ENCODE measurements at regions not wholly inside any gene's neighbourhood (a gene's known extent, or its start where the extent isn't known, plus 50 kb on each side); places are given as distances from the start of the nearest gene placed in this dataset.
"Not testable (repeated sequence)": the region's sequence is repeated elsewhere in the genome, so short reads cannot be mapped to it uniquely, and the experiment has no call there.

DNA sequence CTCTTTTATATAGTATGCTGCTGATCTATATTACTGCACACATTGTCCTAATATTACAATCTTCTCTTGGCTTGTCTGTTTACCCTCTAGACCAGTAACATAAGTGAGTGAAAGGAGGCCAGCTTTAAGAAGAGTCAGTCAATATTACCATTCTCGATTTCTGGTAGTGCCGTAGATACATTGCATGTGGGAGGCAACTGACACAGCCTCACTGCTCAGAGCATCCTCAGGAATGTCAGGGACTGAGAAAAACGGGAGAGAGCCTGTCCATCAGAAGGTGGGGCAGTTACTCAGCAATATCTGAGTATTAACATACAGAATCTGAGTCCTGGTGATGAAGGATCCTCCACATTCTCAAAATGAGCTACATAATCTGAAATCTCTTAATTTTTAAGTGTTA is 259.9 kb downstream of the GJA1 start:
- peak; percentile 48 for DNase-seq

DNA sequence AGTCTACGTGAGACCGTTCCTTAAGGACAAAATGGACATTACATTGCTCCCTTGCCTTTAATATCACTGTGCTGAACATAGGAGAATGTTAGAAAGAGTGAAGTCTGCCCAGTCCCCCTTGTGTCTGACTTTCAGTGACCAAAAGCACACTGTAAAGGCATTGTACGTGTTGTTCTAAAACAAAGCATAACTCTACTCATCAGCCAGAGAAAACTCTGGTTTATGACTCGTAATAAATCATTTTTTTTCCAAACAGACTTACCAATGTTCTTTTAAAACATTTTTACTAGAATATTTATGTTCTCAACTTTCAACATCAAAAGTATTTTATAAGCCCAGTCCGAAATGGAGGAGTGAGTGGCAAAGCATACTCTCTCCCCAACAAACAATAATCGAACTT is 262.5 kb downstream of the GJA1 start:
- DNase-seq = peak; percentile 65

DNA sequence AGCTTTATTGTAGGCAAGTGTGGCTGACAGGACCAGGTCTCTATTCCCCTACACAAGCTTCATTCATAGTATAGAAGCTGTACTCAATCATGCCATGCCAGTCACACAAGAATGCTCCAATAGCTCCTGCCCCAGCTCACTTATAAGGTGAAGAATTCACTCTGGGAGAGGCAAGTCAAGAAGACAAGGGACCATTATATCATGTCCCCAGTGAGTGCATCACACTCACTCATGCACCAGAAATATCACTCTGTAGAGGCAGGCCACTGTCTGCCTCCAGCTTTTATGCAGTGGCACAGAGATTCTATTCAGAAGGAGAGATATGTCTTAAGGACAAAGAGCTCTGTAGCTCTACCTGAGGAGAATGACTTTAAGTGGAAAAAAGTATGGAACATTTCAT is 263.2 kb downstream of the GJA1 start:
- no peak for DNase-seq

DNA sequence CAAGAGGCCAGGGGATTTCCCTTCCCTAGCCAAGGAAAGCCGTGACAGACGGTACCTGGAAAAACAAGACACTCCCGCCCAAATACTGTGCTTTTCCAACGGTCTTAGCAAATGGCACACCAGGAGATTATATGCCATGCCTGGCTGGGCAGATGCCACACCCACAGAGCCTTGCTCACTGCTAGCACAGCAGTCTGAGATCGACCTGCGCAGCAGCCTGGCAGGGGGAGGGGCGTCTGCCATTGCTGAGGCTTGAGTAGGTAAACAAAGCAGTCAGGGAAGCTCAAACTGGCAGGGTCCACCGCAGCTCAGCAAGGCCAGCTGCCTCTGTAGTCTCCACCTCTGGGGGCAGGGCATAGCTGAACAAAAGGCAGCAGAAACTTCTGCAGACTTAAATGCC is 267.7 kb downstream of the GJA1 start:
- DNase-seq = not testable (repeated sequence)

DNA sequence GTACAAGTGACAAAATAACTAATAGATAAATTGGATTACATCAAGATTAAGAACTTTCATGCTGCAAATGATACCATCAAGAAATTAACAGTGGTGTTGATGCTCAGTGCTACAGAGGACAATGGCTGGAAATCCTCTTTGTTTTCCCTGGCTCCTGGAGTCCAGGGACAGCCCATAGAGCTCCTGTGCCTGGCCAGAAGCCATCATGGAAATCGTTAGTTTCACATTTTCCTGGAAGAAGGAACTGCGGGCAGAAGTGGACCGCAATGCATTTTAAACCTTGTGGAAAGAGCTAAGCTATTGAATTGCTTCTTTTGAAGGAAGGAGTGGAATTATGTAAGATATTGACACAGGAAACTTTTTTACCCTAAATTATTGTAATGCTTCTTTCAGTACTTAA is 276.0 kb downstream of the GJA1 start:
- no peak for DNase-seq

DNA sequence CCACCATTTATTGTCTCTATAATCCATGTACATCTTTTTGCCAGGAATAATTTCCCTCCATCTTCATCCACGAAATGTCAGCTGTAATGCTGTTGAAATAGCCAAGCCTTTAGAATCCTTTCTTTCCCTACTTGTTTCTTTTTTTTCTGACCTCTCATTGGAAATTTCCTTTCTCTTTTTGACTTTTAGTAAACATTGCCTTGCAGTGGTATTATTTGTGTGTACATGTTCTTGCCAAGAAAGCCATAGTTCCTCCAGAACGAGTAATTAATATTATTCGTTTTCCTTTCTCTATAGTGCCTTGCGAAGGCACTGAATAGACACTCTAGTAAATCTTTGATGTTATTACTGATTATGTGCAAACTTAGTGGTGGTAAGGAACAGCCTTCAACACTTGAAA is 282.2 kb downstream of the GJA1 start:
- DNase-seq = no peak

DNA sequence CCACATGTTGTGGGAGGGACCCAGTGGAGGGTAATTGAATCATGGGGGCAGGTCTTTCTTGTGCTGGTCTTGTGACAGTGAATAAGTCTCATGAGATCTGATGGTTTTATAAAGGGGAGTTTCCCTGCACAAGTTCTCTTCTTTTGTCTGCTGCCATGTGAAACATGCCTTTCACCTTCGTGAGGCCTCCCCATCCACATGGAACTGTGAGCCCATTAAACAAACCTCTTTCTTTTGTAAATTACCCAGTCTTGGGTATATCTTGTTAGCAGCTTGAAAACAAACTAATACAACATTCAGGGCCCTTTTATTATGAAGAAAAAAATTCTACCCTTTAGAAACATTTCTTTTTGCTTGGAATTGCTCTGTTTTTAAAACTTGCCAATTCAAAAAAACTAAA is 285.4 kb downstream of the GJA1 start:
- DNase-seq = not testable (repeated sequence)

DNA sequence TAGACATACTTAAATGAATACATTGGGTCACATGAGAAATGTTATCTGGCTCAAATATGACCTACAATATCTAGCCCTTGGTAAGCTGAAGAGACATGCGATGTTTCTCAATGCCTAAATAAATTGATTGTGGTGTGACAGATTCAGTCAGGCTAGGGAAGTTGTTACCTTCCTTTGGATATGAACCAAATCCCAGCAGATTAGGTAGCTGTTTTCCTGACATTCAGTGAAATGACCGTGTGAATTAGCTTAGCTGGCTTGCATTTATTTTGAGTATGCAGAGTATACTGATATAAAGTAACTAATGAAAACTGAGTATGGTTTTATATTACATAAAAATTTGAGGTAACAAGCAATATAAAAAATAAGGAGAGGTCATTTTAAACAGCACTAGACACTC is 288.2 kb downstream of the GJA1 start:
- no peak for DNase-seq

DNA sequence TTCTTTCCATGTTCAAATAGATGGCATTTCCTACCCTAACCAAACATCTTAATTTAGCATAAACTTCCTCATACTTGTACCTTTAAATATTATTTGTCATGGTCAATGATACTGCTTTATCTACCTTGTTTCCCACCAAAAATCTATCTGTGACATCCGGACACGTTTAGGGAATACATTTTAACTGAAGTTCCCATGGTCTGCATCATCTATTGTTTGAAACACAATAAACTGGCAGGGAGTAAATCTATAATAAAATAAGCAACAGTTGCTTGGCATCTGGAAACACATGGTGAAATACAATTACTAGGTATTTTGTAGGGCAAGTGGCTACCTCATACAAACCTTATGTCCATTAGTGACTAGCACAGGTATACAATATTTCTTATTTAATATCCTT is 289.1 kb downstream of the GJA1 start:
- DNase-seq = no peak

DNA sequence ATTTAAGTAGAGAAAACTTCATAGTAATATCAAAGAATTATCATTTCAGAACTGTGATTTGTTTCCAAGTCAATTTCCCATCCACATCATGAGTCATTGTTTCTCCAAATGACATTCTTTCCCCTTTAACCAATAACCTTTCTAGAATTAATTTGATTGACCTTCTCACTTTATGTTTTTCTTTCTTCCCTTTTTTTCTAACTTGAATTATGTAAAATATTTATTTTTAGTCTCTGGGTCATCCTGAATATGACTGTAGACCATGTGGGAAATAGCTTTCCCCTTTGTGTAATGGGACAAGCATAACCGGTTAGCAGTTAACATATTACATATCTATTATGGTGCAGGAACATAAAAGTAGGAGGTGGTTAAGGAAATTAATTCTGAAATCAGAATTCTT is 291.1 kb downstream of the GJA1 start:
- peak; percentile 79 for DNase-seq

DNA sequence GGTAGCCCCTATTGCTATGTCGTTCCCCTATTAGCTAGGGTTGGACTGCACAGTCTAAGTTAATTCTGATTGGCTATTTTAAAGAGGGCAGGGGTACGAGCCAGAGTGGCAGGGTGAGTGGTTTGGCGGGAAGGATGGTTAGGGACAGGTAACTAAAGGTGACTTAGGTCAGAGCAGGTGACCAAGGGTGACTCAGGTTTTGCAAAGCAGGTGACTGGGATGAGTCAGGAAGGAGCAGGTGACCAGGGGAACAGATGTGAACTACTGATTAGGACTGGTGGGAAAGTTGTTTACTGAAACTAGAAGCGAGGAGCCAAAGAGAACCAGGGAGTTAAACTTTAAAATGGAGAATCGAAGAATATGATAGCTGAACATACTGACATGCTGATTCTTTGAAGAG is 295.2 kb downstream of the GJA1 start:
- DNase-seq = no peak

DNA sequence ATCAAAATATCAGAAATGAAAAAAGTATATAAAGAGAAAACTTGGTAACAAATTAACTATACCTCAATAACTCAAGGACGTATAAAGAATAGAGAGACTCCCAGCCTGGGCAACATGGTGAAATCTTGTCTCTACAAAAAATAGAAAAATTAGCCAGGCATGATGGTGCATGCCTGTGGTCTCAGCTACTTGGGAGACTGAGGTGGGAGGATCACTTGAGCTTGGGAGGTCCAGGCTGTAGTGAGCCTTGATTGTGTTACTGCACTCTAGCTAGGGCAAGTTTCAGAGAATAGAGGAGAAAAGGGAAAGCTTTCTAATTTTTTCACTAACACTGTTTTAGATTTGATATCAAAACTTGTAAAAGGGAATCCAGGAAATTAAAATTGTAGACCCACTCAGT is 295.9 kb downstream of the GJA1 start:
- no peak for DNase-seq

DNA sequence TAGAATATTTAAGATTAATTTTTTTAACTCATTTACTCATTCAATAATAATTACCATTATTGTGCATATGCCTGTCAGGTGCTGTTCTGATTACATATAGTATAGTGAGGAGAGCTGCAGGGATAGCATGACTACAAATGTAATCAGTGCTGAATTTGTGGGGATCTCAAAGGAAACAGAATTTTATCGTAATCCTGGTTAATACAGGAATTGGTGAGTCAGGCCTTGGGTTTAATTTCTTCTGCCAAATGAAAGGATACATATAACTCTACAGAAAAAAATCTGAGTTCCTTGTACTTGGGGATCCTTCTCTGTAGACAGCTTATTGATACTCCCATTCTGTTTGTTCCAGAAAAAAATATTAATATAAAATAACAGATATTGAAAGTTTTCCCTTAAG is 297.2 kb downstream of the GJA1 start:
- DNase-seq = no peak

DNA sequence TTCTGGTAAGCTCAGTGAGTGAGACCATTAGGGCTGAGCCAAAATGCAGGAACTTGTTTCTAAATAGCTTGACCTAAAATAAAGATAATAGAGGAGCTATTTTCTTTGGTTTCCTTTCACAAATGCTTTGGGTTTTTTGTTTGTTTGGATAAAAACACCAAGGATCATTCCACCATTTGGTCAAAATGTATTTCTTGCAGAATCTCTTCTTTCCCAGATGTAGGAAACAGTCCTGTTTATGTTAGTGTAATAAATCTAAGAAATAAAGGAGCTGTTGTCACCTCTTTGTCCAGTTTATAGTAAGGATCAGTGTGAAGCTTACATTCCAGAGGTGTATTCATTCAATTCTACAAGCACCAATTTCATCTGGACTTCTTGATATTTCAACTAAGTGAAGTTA is 297.8 kb downstream of the GJA1 start:
- peak; percentile 27 for DNase-seq

DNA sequence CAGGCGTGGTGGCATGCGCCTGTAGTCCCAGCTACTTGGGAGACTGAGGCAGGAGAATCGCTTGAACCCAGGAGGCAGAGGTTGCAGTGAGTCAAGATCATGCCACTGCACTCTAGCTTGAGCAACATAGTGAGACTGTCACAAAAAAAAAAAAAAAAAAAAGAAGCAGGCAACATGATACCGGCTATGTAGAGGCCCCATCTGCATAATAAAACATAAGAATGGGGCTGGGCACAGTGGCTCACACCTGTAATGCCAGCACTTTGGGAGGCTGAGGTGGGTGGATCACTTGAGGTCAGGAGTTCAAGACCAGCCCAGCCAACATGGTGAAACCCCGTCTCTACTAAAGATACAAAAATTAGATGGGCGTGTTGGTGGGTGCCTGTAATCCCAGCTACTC is 304.7 kb downstream of the GJA1 start:
- DNase-seq = not testable (repeated sequence)

DNA sequence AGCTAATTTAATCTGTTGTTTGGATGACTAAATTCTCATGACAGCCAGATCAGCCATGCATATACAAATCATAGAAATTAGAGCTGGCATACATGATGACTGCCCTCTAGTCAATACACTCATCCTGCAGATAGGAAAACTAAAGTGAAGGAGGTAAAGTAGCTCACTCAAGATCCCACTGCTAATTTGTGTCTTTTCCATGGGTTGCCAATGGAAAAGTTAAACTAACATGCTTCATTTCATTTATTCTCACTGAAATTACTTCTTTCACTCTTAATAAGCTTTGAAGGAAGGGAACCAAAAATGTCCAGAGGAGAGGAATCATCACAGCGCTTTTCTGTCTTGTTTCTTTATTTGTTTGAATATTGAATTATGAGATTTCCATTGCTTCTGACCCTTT is 308.2 kb downstream of the GJA1 start:
- no peak for DNase-seq

DNA sequence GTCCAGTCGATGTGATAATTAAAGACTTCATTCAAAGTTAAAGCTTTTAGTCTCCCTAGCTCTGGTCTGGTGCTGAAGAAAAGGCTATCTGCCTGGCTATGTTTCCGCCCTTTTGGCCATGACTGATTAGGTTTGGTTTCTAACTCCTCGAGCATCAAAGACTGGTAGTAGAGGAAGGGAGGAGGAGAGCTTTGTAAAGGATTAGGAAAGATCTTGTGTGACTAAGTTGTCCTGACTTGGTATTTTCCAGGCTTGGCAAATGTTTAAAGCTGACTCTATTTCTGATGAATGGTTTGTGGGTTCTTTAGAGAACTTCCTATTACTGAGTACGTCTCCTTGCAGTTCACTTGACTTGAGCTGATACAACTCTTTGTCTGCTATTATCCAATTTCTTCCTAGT is 312.9 kb downstream of the GJA1 start:
- peak; percentile 19 for DNase-seq

DNA sequence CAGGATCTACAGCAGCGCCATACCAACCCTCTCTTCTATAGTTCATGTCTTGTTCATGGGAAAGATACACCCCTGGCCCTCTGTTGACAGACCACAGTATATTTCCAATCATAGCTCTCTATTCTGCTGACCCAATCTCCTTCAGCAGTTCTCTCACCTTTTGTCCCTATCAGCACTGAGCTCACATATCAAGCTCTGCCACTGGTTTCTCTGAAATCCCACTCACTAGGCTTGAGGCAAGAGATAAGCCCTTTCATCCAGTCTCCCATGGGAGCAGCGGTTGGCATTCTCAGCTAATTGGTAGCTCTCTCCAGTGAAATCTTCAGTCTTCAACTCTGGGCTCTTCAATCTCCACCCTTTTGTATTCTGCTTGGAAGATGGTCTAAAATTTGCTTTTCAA is 313.4 kb downstream of the GJA1 start:
- no peak for DNase-seq

DNA sequence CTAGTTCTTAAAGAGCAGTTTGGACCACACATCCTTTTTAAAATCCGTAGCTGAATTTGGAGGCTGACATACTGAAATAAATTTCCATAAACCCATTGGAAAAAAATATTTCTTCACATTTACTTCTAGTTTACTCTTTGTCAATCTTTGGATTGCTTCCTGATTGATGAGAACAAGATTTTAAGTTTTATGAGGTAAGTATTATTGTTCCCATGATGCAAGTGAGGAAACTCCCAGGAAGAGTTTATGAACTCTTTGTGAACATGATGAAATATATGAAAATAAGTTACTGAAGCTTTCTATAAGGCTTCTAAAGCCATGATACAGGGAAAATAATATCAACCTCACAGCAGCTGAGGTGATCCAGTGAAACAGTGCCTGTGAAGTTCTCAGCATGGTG is 320.0 kb downstream of the GJA1 start:
- no peak for DNase-seq

DNA sequence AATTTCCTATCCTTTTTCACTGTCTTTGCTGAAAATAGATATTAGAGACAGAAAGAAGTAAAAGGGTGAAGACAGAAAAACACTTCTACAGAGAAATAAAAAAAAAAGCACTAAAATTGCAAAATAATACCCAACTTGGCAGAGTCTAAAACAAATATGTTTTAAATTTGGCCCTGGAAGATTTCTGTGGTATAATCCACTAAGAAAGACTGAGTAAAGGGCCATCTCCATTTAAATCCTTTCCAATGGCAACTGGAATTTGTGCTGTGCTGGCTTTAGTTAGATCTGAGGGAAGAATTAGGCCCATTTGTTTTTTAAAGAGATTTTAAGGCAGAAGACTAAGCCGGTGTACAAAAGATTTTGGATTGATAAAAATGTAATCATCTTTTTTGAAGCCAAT is 321.2 kb downstream of the GJA1 start:
- no peak for DNase-seq

DNA sequence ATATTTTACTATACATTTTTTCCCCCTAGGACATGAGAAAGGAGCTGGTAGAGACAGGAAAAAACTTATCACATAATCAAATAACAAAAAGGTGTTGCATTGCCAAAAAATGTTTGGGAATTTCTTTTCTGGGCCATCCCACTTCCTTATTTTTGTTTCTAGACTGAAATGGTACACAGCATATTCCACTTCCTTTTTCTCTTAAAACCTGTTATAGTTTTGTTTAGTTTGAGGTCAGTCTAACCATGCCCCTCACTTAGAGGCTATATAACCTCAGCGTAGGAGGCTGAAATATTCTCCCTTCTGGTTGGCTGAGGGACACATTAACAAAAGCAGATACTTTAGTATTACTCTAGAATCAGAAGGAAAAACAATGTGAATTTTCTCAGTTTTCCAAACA is 323.9 kb downstream of the GJA1 start:
- no peak for DNase-seq

DNA sequence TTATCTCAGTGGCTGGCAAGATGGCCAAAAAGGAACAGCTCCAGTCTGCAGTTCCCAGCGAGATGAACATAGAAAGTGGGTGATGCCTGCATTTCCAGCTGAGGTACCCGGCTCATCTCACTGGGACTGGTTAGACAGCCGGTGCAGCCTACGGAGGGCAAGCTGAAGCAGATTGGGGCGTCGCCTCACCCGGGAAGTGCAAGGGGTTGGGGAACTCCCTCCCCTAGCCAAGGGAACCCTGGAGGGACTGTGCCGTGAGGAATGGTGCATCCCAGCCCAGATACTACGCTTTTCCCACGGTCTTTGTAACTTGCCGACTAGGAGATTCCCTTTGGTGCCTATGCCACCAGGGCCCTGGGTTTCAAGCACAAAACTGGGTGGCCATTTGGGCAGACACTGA is 324.7 kb downstream of the GJA1 start:
- DNase-seq = no peak

DNA sequence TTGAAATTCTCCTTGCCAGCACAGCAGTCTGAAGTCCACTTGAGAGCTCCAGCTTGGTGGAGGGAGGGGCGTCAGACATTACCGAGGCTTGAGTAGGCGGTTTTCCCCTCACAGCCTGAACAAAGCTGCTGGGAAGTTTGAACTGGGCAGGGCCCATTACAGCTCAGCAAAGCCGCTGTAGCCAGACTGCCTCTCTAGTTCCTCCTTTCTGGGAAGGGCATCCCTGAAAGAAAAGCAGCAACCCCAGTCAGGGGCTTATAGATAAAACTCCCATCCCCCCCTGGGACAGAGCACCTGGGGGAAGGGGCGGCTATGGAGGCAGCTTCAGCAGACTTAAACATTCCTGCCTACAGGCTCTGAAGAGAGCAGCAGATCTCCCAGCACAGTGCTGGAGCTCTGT is 325.3 kb downstream of the GJA1 start:
- DNase-seq = no peak

DNA sequence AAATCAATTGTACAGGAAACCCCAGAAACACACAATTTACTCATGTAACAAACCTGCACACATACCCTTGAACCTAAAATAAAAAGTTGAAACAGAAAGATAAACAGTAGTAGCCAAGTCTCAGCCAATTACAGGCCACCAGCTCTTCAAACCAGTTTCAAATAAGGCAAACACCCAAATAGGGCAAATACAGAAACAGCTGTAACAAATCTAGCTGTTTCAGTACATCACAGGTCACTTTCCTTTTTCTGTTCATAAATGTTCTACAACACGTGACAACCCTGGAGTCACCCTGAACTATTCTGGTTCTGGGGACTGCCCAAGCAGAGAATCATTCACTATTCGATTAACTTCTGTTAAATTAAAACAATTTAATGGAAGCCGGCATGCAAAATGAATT is 329.0 kb downstream of the GJA1 start:
- DNase-seq = no peak

DNA sequence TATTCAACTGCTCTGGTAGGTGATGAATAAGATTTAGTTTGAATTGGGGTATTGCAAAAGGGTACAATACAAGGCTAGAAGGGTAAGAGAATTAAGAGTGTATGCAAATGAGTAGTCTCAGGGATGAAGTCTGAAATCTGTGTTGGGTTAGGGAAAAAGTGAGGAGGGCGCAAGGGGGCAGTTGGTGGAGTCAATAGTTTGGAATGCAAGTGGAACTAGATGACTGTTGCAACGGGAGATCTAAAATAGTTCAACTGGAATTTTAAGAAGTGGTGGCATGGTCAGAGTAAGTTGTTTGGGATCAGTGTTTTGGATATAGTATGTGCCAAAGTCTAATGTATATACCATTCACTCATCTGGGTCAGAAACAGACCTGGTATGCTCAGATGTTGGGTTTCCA is 329.6 kb downstream of the GJA1 start:
- peak; percentile 35 for DNase-seq

DNA sequence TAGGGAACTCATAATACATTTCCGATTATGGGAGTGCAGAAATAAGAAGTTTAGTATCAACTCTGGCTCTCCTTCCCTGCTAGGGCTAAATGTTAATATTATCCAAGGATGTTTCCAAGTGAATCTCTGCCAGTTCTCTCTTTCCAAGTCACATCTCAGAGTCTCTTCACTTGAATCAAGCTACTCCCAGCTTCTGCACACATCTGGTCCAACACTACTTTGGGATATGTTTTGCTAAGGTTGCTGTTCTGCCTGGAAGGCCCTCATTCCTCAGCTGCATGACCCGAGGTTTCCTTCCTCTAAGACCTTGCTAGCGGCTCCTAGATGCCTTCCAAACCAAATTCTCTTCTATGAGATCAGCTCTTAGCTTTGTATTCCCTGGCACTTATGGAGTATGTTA is 331.8 kb downstream of the GJA1 start:
- DNase-seq = peak; percentile 5

All from fibroblast of skin of back (primary cell).